Lower leg skin (tissue), 3 donors: ENCODE measurements at regions not wholly inside any gene's neighbourhood (a gene's known extent, or its start where the extent isn't known, plus 50 kb on each side); places are given as distances from the start of the nearest gene placed in this dataset.

ENCODE experiments used
- CTCF ChIP-seq, 3 donors: fragments of 450-650 bp; IDR thresholded peaks; one replicate each; pipeline ENCODE4 v1.5.1; 2016; ENCODE audit warnings: antibody characterized with exemption in 3 of 3, mild to moderate bottlenecking in 3 of 3, moderate library complexity in 2 of 3
- POLR2A ChIP-seq, 2 donors: fragments of 450-650 bp; IDR thresholded peaks; one replicate each; pipeline ENCODE4 v1.6.1; 2016 to 2017; ENCODE audit warnings: antibody characterized with exemption in 2 of 2, mild to moderate bottlenecking in 1 of 2, moderate library complexity in 1 of 2

GRCh38 chr11:70641369-70641768 lies 243.0 kb downstream of the CTTN start:
- TF ChIP-seq POLR2A (IDR thresholded peaks at IDR 0.05) (no peak), CTCF (IDR thresholded peaks at IDR 0.05) (no peak)
